BE2C (cell line): ENCODE measurements at regions not wholly inside any gene's neighbourhood (a gene's known extent, or its start where the extent isn't known, plus 50 kb on each side); places are given as distances from the start of the nearest gene placed in this dataset.

Experiments used
- DNase-seq: peaks from one replicate; pipeline ENCODE4 v3.0.0-alpha.2; 2020
- H3K27me3 ChIP-seq: fragments of 250-450 bp; sonication (Bioruptor Pico); 2 replicates; pipeline ENCODE4 v1.5.1; 2020; ENCODE audit warnings: mild to moderate bottlenecking
- H3K36me3 ChIP-seq: fragments of 250-450 bp; sonication (Bioruptor Pico); 2 replicates; pipeline ENCODE4 v1.5.1; 2020; ENCODE audit warnings: mild to moderate bottlenecking
- H3K4me1 ChIP-seq: fragments of 250-450 bp; sonication (Bioruptor Pico); 2 replicates; pipeline ENCODE4 v1.5.1; 2020
- H3K4me3 ChIP-seq: 2 replicates; pipeline ENCODE4 v1.5.1; 2011; ENCODE audit warnings: low read depth, low read length
- H3K9me3 ChIP-seq: fragments of 250-450 bp; sonication (Bioruptor Pico); 2 replicates; pipeline ENCODE4 v1.5.1; 2020
- TF ChIP-seq, protein P1 (sequence below): IDR thresholded peaks from 2 replicates; pipeline ENCODE4 v1.5.1; 2012; ENCODE audit warnings: mild to moderate bottlenecking, low read depth, low read length

DNA sequence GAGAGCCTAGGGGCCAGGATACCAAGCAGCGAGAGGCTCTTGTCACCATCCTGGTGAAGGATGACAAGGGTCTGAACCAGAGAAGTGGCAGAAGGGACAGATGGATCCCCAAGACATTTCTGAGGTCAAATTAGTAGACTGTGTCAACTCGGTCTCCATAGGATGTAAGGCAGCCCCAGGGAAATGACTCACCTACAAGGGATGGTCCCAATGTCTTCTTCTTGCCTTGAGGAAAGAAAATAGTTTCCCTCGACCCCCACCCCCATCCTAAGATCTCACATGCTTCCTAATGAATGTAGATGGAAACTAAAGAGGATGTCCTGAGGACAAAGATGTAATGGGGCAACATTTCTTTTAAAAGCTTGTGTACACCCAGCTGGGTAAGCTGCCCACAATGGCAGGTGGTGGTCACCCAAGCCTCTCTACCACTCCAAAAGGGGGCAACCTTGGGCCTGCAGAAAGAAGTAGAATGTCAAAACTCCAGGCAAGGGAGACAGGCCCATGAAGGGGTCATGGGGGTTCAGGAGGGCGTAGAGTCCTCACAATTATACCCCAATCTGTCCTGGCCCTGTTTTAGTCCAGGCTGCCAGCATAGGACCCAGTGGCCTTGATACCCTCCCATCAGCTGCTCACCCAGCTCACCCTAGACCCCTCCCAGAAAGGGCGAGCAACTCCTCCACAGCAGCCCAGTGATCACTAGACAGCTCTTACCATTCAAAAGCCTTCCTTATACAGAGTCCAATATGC lies 187.4 kb downstream of the ACTL7B start:
- no peaks in the 10 kb centered on the region for H3K36me3 ChIP-seq
- no peaks in the 10 kb centered on the region for H3K27me3 ChIP-seq
- no peaks in the 10 kb centered on the region for H3K4me1 ChIP-seq
- H3K9me3 ChIP-seq, result no peaks in the 10 kb centered on the region
- TF ChIP-seq, protein P1, sequence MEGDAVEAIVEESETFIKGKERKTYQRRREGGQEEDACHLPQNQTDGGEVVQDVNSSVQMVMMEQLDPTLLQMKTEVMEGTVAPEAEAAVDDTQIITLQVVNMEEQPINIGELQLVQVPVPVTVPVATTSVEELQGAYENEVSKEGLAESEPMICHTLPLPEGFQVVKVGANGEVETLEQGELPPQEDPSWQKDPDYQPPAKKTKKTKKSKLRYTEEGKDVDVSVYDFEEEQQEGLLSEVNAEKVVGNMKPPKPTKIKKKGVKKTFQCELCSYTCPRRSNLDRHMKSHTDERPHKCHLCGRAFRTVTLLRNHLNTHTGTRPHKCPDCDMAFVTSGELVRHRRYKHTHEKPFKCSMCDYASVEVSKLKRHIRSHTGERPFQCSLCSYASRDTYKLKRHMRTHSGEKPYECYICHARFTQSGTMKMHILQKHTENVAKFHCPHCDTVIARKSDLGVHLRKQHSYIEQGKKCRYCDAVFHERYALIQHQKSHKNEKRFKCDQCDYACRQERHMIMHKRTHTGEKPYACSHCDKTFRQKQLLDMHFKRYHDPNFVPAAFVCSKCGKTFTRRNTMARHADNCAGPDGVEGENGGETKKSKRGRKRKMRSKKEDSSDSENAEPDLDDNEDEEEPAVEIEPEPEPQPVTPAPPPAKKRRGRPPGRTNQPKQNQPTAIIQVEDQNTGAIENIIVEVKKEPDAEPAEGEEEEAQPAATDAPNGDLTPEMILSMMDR, result no peak
- no peak overlapping the region for H3K4me3 ChIP-seq
- no peak for DNase-seq

DNA sequence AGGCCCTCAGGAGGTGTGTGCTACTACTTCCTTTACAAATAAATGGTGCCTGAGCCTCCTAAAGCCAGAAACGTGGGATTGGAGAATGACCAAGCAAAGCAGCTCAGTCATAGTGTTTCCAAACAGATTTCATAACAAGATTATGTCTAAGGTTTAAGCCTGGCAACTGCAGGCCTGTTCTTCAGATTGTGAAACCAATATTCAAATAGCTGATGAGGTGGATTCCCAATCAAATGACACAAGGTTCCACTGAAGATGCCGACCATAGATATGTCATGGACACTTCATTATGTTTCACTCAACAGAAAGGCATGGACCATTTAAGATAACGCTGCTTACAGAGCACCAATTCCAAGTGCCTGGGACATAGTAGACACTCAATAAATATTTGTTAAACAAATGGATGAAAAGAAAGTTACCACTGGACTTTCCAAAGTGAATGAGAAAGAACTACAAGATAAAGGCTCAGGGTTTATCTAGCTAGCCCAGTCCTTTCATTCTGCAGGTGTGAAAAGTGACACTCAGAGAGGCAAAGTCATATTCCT lies 189.5 kb downstream of the ACTL7B start:
- Histone ChIP-seq H3K9me3 (no peaks in the 10 kb centered on the region), H3K4me1 (no peaks in the 10 kb centered on the region), H3K36me3 (no peaks in the 10 kb centered on the region), H3K4me3 (no peak overlapping the region), H3K27me3 (no peaks in the 10 kb centered on the region)
- DNase-seq, result no peak
- TF ChIP-seq, protein P1, result no peak

DNA sequence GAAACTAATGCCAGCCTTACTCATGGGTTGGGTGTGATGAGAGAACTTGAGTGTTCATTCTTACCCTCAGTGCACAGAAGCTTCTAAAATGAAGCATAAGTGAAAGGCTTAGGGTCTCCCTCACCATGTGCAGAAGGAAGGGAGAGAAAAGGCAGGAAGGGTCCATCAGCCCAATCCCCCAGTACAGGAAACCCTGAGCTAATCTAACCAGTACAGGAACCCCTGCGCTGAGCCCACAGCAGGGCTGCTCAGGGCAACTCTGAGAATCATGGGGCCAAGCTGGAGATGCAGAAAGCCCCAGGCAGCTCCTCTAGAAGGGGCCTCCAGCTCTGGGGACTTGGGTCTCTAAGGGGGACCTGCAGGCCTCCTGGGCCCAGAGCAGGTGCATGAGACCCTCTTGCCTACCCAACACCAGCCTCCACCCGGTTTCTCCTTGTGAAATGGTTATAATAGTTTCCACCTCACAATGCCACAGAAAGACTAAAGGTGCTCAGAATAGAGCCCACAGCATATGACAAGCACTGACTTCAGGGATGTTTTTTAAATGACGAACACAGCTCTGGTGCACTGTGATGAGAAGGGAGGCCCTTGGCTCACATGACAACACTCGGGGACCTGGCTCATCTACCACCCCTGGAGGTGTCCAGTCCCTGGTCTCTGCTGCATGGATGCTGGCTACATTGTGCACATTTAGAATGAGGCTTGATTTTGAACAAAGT lies 190.1 kb downstream of the ACTL7B start:
- Histone ChIP-seq H3K4me1 (no peaks in the 10 kb centered on the region), H3K27me3 (no peaks in the 10 kb centered on the region), H3K9me3 (no peaks in the 10 kb centered on the region), H3K36me3 (no peaks in the 10 kb centered on the region), H3K4me3 (no peak overlapping the region)
- TF ChIP-seq, protein P1, result no peak
- DNase-seq, result no peak

DNA sequence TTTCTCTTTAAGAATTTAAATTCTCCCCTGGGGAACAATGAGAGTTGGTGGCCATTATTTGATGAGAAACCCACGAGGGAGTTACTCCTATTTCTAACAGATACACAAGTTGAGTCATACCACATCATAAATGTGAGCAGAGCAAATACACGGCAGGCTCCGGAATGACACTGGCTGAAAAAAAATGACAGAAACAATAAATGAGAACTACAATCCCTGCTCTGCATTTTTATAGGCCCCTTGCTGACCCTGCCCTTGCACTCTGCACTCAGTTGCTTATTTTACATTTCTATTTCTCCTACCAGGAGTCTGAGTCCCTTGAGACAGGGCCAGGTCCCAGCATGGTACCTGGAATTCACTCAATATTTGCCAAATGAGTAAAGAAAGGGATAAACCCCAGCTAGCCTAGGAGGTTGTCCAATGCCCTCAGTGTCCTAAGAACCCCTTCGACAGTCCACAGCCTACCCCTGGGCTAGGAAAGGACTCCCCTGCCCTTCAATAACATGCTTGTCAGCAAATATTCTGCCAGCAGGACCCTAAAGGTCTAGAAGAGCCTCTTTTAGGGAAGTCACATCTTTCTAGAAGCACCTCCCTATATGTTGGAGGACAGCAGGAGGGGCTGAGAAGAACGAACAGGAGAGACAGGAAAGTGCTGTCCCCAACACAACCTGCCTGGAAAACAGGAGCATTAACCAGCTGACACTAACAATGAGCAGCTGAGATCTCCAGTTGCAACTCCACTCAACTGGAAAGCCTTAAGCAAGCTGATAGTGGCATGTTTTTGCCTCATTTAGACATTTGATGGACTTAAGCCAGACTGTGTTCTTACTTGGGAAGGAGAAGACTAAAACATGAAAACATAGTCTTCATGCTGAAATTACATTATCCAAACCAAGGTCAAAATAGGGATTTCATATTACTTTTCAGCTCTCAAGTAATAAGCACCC lies 191.2 kb downstream of the ACTL7B start:
- Histone ChIP-seq H3K9me3 (no peaks in the 10 kb centered on the region), H3K36me3 (no peaks in the 10 kb centered on the region), H3K4me1 (no peaks in the 10 kb centered on the region), H3K4me3 (no peak overlapping the region), H3K27me3 (no peaks in the 10 kb centered on the region)
- TF ChIP-seq, protein P1, result no peak
- DNase-seq, result no peak

DNA sequence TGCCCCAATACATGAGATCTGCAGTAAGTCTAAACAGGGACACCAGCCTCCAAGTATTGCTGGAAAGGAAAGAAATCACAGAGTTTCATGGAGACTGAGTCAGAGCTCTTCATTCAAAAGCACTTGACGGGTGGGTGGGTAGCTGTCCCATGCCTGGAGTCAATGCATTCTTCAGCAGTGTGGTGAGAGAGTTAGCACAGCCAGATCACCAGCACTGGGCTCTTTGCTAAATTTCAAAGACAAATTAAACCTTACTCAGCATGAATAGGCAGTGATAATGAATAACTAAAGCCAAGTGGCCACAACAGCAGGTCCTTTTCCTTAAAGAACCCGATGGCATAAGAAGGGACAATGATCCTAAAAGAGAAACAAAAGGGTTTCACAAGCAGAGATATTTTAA lies 192.4 kb downstream of the ACTL7B start:
- H3K4me1 ChIP-seq, result no peaks in the 10 kb centered on the region
- TF ChIP-seq, protein P1, result no peak
- H3K36me3 ChIP-seq, result no peaks in the 10 kb centered on the region
- H3K9me3 ChIP-seq, result no peaks in the 10 kb centered on the region; the same call in 1 of the 2 replicates
- no peak for DNase-seq
- no peak overlapping the region for H3K4me3 ChIP-seq
- H3K27me3 ChIP-seq, result no peaks in the 10 kb centered on the region
